Spleen (tissue), 7 donors: ENCODE measurements at regions not wholly inside any gene's neighbourhood (a gene's known extent, or its start where the extent isn't known, plus 50 kb on each side); places are given as distances from the start of the nearest gene placed in this dataset.

ENCODE experiments used
- CTCF ChIP-seq, 11 experiments: fragments of 200-600 bp in 7 of 11; fragments of 450-650 bp in 4 of 11; sonication (generic) in 4 of 11; IDR thresholded peaks in 8 of 11; conservative IDR thresholded peaks in 3 of 11; 1 replicate in 7 of 11; 2 replicates in 4 of 11; pipeline versions ENCODE4 v1.4.0 to v1.8.0; 2016 to 2021; ENCODE audit warnings: antibody characterized with exemption in 11 of 11, inconsistent platforms in 4 of 11, mild to moderate bottlenecking in 1 of 11
- POLR2AphosphoS5 ChIP-seq, 3 donors: sonication (generic); formaldehyde crosslinking; IDR thresholded peaks; one replicate each; pipeline ENCODE4 v1.5.1; 2017; ENCODE audit warnings: antibody characterized with exemption in 3 of 3
- donor health status: DM: no; HTN: no; CAD: no; lungs with moderate emphysema.
- donor health status: DM: no; HTN: no; CAD: no.
- donor health status: DM: no; HTN: no; CAD: no.

GRCh38 chr2:144876013-144876412, 356.1 kb upstream of the ZEB2 start:
- TF ChIP-seq CTCF (IDR thresholded peaks at IDR 0.05 in 8 of 11, conservative IDR thresholded peaks at IDR 0.05 in 3 of 11) (no peak), POLR2AphosphoS5 (IDR thresholded peaks at IDR 0.05) (no peak)
